Left ventricle myocardium inferior (tissue), 1 donor: ENCODE measurements at regions not wholly inside any gene's neighbourhood (a gene's known extent, or its start where the extent isn't known, plus 50 kb on each side); places are given as distances from the start of the nearest gene placed in this dataset.

Source experiments
- DNase-seq: peaks from one replicate; pipeline ENCODE4 v3.0.0-alpha.2; 2020
- H3K27ac ChIP-seq: fragments of 200-600 bp; replicated peaks from 2 replicates; pipeline ENCODE4 v1.8.0; 2021
- H3K27me3 ChIP-seq: fragments of 200-600 bp; 2 replicates; pipeline ENCODE4 v1.8.0; 2021; ENCODE audit warnings: low read depth
- H3K36me3 ChIP-seq: fragments of 200-600 bp; 2 replicates; pipeline ENCODE4 v1.8.0; 2021
- H3K4me1 ChIP-seq: fragments of 200-600 bp; 2 replicates; pipeline ENCODE4 v1.8.0; 2021
- H3K4me3 ChIP-seq: fragments of 200-600 bp; 2 replicates; pipeline ENCODE4 v1.8.0; 2021; ENCODE audit warnings: mild to moderate bottlenecking, moderate library complexity
- H3K9me3 ChIP-seq: fragments of 200-600 bp; replicated peaks from 2 replicates; pipeline ENCODE4 v1.8.0; 2021
- intact Hi-C: fragments of 100-400 bp; cut with micrococcal nuclease; formaldehyde crosslinking; loops from one replicate; pipeline ENCODE4 v1.11.0; 2022
- TF ChIP-seq, protein P1 (sequence below): fragments of 200-600 bp; IDR thresholded peaks from 2 replicates; pipeline ENCODE4 v1.8.0; 2021; ENCODE audit warnings: antibody characterized with exemption, mild to moderate bottlenecking, borderline replicate concordance
- donor health status: DM: no; HTN: yes; CAD: no; lungs with severe emphysema.

- TF ChIP-seq, protein P1, sequence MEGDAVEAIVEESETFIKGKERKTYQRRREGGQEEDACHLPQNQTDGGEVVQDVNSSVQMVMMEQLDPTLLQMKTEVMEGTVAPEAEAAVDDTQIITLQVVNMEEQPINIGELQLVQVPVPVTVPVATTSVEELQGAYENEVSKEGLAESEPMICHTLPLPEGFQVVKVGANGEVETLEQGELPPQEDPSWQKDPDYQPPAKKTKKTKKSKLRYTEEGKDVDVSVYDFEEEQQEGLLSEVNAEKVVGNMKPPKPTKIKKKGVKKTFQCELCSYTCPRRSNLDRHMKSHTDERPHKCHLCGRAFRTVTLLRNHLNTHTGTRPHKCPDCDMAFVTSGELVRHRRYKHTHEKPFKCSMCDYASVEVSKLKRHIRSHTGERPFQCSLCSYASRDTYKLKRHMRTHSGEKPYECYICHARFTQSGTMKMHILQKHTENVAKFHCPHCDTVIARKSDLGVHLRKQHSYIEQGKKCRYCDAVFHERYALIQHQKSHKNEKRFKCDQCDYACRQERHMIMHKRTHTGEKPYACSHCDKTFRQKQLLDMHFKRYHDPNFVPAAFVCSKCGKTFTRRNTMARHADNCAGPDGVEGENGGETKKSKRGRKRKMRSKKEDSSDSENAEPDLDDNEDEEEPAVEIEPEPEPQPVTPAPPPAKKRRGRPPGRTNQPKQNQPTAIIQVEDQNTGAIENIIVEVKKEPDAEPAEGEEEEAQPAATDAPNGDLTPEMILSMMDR, result no peak
- Histone ChIP-seq H3K36me3 (no peaks in the 10 kb centered on the region), H3K4me3 (no peak overlapping the region), H3K27me3 (no peaks in the 10 kb centered on the region), H3K4me1 (peaks cover 10% of the 10 kb centered on the region), H3K9me3 (no peaks in the 10 kb centered on the region), H3K27ac (no peak overlapping the region)
- intact Hi-C loops, result no loop called here
- DNase-seq, result no peak
These were observed 358.8 kb upstream of the CDH5 start for GRCh38 chr16:66007717-66008116.

- H3K27ac ChIP-seq, result no peak overlapping the region
- TF ChIP-seq, protein P1, result no peak
- intact Hi-C loops, result no loop called here
These were observed 360.0 kb upstream of the CDH5 start for GRCh38 chr16:66006485-66006884.

DNA sequence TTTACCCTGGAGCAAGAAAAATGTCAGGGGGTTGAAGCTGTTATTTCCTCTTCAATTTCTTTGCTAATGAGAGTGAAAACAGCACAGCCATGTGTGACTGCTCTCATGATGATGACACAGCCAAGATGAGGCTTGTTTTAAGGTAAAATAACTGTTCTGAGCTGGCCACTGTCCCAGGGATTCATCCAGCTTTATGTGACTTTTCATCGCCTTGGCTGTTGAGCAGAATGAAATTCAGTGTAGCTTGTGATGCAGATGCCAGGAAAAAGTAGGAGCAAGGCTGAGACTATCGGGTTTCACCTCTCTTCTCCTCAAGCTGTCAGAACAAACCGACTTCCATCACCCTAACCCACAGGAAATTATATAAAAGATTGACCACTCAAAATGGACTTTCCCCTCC, 361.8 kb upstream of the CDH5 start:
- H3K9me3 ChIP-seq, result no peaks in the 10 kb centered on the region
- H3K4me3 ChIP-seq, result no peak overlapping the region
- no peak overlapping the region for H3K27ac ChIP-seq
- H3K4me1 ChIP-seq, result peaks cover 10% of the 10 kb centered on the region
- intact Hi-C loops, result no loop called here
- TF ChIP-seq, protein P1, result no peak
- no peaks in the 10 kb centered on the region for H3K36me3 ChIP-seq
- DNase-seq, result no peak
- H3K27me3 ChIP-seq, result peaks cover 7% of the 10 kb centered on the region

More at GRCh38 chr16:66006485-66006884, 360.0 kb upstream of the CDH5 start:
- Histone ChIP-seq H3K4me3 (no peak overlapping the region), H3K27me3 (no peaks in the 10 kb centered on the region), H3K36me3 (no peaks in the 10 kb centered on the region), H3K4me1 (peaks cover 10% of the 10 kb centered on the region), H3K9me3 (no peaks in the 10 kb centered on the region)
- no peak for DNase-seq

DNA sequence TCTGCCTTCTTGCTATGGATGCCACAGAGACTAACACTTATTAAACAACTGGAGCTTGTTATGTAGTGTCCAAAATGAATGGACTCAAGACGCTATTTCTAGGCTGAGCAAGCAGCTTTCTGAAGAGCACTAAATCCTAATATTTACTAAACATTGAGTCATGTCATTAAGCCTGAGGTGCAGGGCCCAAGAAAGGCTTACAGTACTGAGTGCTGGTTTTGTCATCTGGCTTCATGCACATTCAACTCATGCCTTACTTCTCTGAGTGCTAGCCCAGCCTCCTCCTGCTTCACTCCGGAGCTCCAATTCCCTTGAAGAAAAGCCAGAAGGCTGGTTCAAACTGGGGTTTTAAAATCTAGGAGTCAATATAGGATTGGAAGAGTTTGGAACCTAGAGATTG, 363.3 kb upstream of the CDH5 start:
- intact Hi-C loops, result no loop called here
- no peak overlapping the region for H3K27ac ChIP-seq
- H3K36me3 ChIP-seq, result no peaks in the 10 kb centered on the region
- H3K4me3 ChIP-seq, result no peak overlapping the region
- TF ChIP-seq, protein P1, result no peak
- DNase-seq, result no peak
- H3K27me3 ChIP-seq, result peaks cover 8% of the 10 kb centered on the region
- H3K9me3 ChIP-seq, result no peaks in the 10 kb centered on the region
- H3K4me1 ChIP-seq, result peaks cover 10% of the 10 kb centered on the region

GRCh38 chr16:66002601-66003000, 363.9 kb upstream of the CDH5 start:
- H3K27me3 ChIP-seq, result peaks cover 14% of the 10 kb centered on the region

More at GRCh38 chr16:66002601-66003000, 363.9 kb upstream of the CDH5 start:
- no peak for DNase-seq
- TF ChIP-seq, protein P1, result no peak
- peaks cover 10% of the 10 kb centered on the region for H3K4me1 ChIP-seq
- intact Hi-C loops, result no loop called here
- H3K27ac ChIP-seq, result no peak overlapping the region
- no peaks in the 10 kb centered on the region for H3K9me3 ChIP-seq
- no peak overlapping the region for H3K4me3 ChIP-seq
- H3K36me3 ChIP-seq, result no peaks in the 10 kb centered on the region
